ENCODE measurements at regions not wholly inside any gene's neighbourhood (a gene's known extent, or its start where the extent isn't known, plus 50 kb on each side); places are given as distances from the start of the nearest gene placed in this dataset.

DNA sequence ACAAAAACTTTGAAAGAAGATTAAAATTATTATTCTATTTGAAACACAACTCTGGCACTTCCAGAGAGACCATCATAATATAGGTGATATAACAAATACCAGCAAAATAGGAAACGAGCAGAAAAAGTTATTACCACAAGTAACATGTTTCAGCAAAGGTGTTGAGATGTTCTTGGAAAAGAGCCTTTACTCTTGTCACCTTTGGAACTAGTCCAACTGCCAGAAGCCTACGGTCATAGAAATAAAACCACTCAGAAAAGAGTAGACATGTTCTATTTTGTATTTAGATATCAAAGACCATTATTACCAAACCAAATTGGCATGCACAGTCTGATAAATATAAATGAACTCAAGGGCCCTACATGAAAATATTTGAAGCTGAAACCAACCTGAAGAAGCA, 145.0 kb upstream of the DMAC1 start:
- no peak overlapping the region for H3K4me3 ChIP-seq
- DNase-seq = peak in 2 of 3 donors; percentile 31 to 33
- H3K27ac ChIP-seq (ENCODE audit: low read depth in 1 of 2, low read length in 1 of 2) = no peak overlapping the region
- WGBS, 2 donors = 58 to 69% methylated on average over 2 of the region's 2 CpGs
- H3K9me3 ChIP-seq (ENCODE audit: control insufficient read depth in 4 of 4, insufficient read depth in 3 of 4, low read length in 3 of 4) = peaks cover 0 to 3% (median 0%) of the 10 kb centered on the region in 4 donors
- TF ChIP-seq, protein P1, sequence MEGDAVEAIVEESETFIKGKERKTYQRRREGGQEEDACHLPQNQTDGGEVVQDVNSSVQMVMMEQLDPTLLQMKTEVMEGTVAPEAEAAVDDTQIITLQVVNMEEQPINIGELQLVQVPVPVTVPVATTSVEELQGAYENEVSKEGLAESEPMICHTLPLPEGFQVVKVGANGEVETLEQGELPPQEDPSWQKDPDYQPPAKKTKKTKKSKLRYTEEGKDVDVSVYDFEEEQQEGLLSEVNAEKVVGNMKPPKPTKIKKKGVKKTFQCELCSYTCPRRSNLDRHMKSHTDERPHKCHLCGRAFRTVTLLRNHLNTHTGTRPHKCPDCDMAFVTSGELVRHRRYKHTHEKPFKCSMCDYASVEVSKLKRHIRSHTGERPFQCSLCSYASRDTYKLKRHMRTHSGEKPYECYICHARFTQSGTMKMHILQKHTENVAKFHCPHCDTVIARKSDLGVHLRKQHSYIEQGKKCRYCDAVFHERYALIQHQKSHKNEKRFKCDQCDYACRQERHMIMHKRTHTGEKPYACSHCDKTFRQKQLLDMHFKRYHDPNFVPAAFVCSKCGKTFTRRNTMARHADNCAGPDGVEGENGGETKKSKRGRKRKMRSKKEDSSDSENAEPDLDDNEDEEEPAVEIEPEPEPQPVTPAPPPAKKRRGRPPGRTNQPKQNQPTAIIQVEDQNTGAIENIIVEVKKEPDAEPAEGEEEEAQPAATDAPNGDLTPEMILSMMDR (IDR thresholded peaks at IDR 0.05; ENCODE audit: control extremely low read depth, extremely low read depth) = no peak
- no peaks in the 10 kb centered on the region for H3K36me3 ChIP-seq (ENCODE audit: control insufficient read depth in 4 of 4, insufficient read depth in 4 of 4, low read length in 4 of 4)
- no peak for ATAC-seq (ENCODE audit: insufficient read depth, low FRiP score)
- no peak overlapping the region for H3K9ac ChIP-seq (ENCODE audit: insufficient read depth in 1 of 2, low read length in 2 of 2)
- no peaks in the 10 kb centered on the region for H3K27me3 ChIP-seq (ENCODE audit: control insufficient read depth in 3 of 3, insufficient read depth in 3 of 3, low read length in 2 of 3)
- no peaks in the 10 kb centered on the region for H3K4me1 ChIP-seq (ENCODE audit: control insufficient read depth in 5 of 5, insufficient read depth in 5 of 5, low read length in 5 of 5)

DNA sequence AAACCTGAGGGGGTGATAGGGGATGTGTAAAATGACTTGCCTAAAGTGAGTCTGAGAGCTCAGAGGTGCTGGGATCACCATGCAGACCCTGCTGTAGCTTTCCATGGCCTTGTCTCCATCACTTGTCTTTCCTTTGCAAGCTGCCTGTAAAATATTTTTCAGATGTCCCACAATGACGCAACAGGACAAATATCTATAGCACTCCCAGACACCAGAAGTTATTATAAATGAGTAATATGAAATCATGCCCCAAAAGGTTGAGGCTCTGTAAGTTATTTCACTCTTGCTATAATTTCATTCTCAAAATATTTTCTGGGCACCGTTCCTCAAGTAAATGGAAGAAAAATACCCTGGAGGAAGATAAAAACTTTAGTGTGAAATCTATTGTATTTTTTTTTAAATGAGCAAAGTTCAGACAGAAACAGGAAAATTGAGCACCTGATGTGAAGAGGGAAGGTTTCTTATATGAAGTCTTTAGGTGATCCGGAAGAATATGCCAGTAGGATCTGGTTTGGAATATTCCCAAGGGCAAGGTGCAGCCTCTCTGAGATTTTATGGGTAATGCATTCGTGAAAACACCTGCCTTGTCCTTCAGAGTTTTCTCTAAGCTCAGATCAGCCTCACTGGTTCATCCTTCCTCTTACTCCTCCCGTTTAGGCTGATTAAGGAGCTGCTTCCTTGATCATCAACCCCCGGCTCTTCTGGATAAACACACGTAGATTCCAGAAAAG, 138.3 kb upstream of the DMAC1 start:
- no peak overlapping the region for H3K27ac ChIP-seq (ENCODE audit: low read depth in 1 of 2, low read length in 1 of 2)
- no peak for ATAC-seq (ENCODE audit: insufficient read depth, low FRiP score)
- H3K4me3 ChIP-seq = no peak overlapping the region
- H3K4me1 ChIP-seq (ENCODE audit: control insufficient read depth in 5 of 5, insufficient read depth in 5 of 5, low read length in 5 of 5) = no peaks in the 10 kb centered on the region
- 87 to 94% methylated on average over 7 of the region's 7 CpGs for WGBS, 2 donors
- H3K36me3 ChIP-seq (ENCODE audit: control insufficient read depth in 4 of 4, insufficient read depth in 4 of 4, low read length in 4 of 4) = no peaks in the 10 kb centered on the region
- no peak for DNase-seq
- H3K9me3 ChIP-seq (ENCODE audit: control insufficient read depth in 4 of 4, insufficient read depth in 3 of 4, low read length in 3 of 4) = peaks cover 0 to 3% (median under 1%) of the 10 kb centered on the region in 4 donors
- no peaks in the 10 kb centered on the region for H3K27me3 ChIP-seq (ENCODE audit: control insufficient read depth in 3 of 3, insufficient read depth in 3 of 3, low read length in 2 of 3)
- TF ChIP-seq, protein P1 (IDR thresholded peaks at IDR 0.05; ENCODE audit: control extremely low read depth, extremely low read depth) = no peak
- H3K9ac ChIP-seq (ENCODE audit: insufficient read depth in 1 of 2, low read length in 2 of 2) = no peak overlapping the region

DNA sequence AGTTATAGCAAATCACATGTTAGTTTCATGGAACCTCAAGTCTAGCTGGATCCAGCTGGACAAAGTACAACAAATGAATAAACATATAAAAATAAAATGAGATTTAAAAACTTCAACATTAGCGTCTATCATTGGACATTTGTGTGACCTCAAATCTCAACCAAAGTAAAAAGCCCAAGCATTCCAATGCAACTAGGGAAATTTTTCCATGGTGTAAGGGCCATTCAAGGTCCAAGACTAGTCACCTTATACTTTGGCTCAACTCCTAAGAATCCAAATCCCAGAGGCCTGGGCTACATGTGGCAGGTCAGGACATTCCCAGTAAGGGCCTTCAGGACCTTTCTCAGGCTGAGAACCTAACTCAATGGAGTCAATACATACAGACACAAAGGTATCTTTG, 137.4 kb upstream of the DMAC1 start:
- H3K36me3 ChIP-seq (ENCODE audit: control insufficient read depth in 4 of 4, insufficient read depth in 4 of 4, low read length in 4 of 4) = no peaks in the 10 kb centered on the region
- H3K4me1 ChIP-seq (ENCODE audit: control insufficient read depth in 5 of 5, insufficient read depth in 5 of 5, low read length in 5 of 5) = no peaks in the 10 kb centered on the region
- DNase-seq = no peak
- no peaks in the 10 kb centered on the region for H3K27me3 ChIP-seq (ENCODE audit: control insufficient read depth in 3 of 3, insufficient read depth in 3 of 3, low read length in 2 of 3)
- WGBS, 2 donors = 86 to 92% methylated on average over 1 of the region's 1 CpG
- TF ChIP-seq, protein P1 (IDR thresholded peaks at IDR 0.05; ENCODE audit: control extremely low read depth, extremely low read depth) = no peak
- no peak for ATAC-seq (ENCODE audit: insufficient read depth, low FRiP score)
- H3K9ac ChIP-seq (ENCODE audit: insufficient read depth in 1 of 2, low read length in 2 of 2) = no peak overlapping the region
- peaks cover 0 to 3% (median under 1%) of the 10 kb centered on the region in 4 donors for H3K9me3 ChIP-seq (ENCODE audit: control insufficient read depth in 4 of 4, insufficient read depth in 3 of 4, low read length in 3 of 4)
- H3K27ac ChIP-seq (ENCODE audit: low read depth in 1 of 2, low read length in 1 of 2) = no peak overlapping the region
- H3K4me3 ChIP-seq = no peak overlapping the region

DNA sequence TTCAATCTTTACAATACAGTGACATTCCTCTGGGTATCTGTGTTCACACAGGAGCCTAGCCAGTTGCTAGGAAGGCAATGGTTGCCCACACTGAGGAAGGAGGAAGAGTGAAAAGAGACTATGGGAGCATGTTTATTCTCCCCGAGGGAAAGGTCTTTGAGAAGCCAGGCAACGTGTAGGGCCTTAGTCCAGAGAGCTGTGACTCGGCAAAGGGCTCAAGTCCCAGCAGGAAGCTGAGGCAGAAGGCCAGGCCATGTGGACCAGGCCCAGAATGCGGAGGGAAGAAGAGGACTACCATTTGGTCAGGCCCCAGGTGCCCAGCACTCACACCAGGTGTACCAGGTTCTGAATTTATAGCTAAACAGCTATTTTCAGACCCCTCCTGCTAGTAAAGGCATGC, 136.6 kb upstream of the DMAC1 start:
- no peak overlapping the region for H3K4me3 ChIP-seq
- 61 to 66% methylated on average over 4 of the region's 4 CpGs for WGBS, 2 donors
- no peaks in the 10 kb centered on the region for H3K36me3 ChIP-seq (ENCODE audit: control insufficient read depth in 4 of 4, insufficient read depth in 4 of 4, low read length in 4 of 4)
- ATAC-seq (ENCODE audit: insufficient read depth, low FRiP score) = no peak
- DNase-seq = no peak
- TF ChIP-seq, protein P1 (IDR thresholded peaks at IDR 0.05; ENCODE audit: control extremely low read depth, extremely low read depth) = no peak
- no peaks in the 10 kb centered on the region for H3K4me1 ChIP-seq (ENCODE audit: control insufficient read depth in 5 of 5, insufficient read depth in 5 of 5, low read length in 5 of 5)
- H3K9me3 ChIP-seq (ENCODE audit: control insufficient read depth in 4 of 4, insufficient read depth in 3 of 4, low read length in 3 of 4) = peaks cover 0 to 3% (median under 1%) of the 10 kb centered on the region in 4 donors
- no peak overlapping the region for H3K9ac ChIP-seq (ENCODE audit: insufficient read depth in 1 of 2, low read length in 2 of 2)
- no peaks in the 10 kb centered on the region for H3K27me3 ChIP-seq (ENCODE audit: control insufficient read depth in 3 of 3, insufficient read depth in 3 of 3, low read length in 2 of 3)
- no peak overlapping the region for H3K27ac ChIP-seq (ENCODE audit: low read depth in 1 of 2, low read length in 1 of 2)

All from lung (tissue), 11 donors.